H1 (cell line): ENCODE measurements at regions not wholly inside any gene's neighbourhood (a gene's known extent, or its start where the extent isn't known, plus 50 kb on each side); places are given as distances from the start of the nearest gene placed in this dataset.

Experiments
- CTCF ChIA-PET: fragments of 300-600 bp; sonication (Branson Sonifier 250); formaldehyde crosslinking; loops from one replicate; lab custom pipeline; 2021; ENCODE audit not compliant: partially characterized antibody; lab: Charles Lee
- POLR2A ChIA-PET: fragments of 300-600 bp; sonication (Branson Sonifier 250); formaldehyde crosslinking; loops from one replicate; lab custom pipeline; 2021; ENCODE audit warnings: inconsistent platforms; ENCODE audit not compliant: partially characterized antibody; lab: Charles Lee
- DNase-seq, 2 experiments: peaks; one replicate each; pipeline versions ENCODE4 v3.0.0 to v3.0.0-alpha.2; 2010 to 2022; ENCODE audit warnings: low spot score in 2 of 2, low read depth in 1 of 2, mixed read lengths in 1 of 2
- FAIRE-seq: peaks from 2 replicates; lab custom pipeline; 2011; peaks lifted over from hg19 to GRCh38; lab: Jason Lieb, UNC
- H2AFZ ChIP-seq: 2 replicates; pipeline ENCODE4 v1.8.1; 2012; ENCODE audit warnings: low read length, inconsistent platforms
- H2AK5ac ChIP-seq: 2 replicates; pipeline ENCODE4 v1.6.1; 2013; ENCODE audit warnings: low read depth, low read length
- H2BK120ac ChIP-seq: replicated peaks from 2 replicates; pipeline ENCODE3; 2013; ENCODE audit warnings: low read depth, low read length, inconsistent platforms
- H2BK12ac ChIP-seq: 2 replicates; pipeline ENCODE4 v1.6.1; 2013; ENCODE audit warnings: low read depth, low read length
- H2BK15ac ChIP-seq: 2 replicates; pipeline ENCODE4 v1.6.1; 2013; ENCODE audit warnings: low read length
- H2BK20ac ChIP-seq: 2 replicates; pipeline ENCODE4 v1.6.1; 2013; ENCODE audit warnings: low read length
- H2BK5ac ChIP-seq: 2 replicates; pipeline ENCODE4 v1.6.1; 2013; ENCODE audit warnings: low read depth, low read length
- H3K14ac ChIP-seq: 2 replicates; pipeline ENCODE4 v1.6.1; 2013; ENCODE audit warnings: inconsistent platforms; ENCODE audit not compliant: insufficient read length
- H3K18ac ChIP-seq: 2 replicates; pipeline ENCODE4 v1.6.1; 2013; ENCODE audit warnings: low read length; ENCODE audit errors: extremely low read depth
- H3K23ac ChIP-seq: 2 replicates; pipeline ENCODE4 v1.6.1; 2013; ENCODE audit warnings: inconsistent platforms; ENCODE audit not compliant: insufficient read length
- H3K23me2 ChIP-seq: 2 replicates; pipeline ENCODE4 v1.6.1; 2013; ENCODE audit warnings: low read depth, low read length
- H3K27ac ChIP-seq: 2 replicates; pipeline ENCODE4 v1.6.1; 2011; ENCODE audit warnings: low read depth, low read length, inconsistent platforms
- H3K27me3 ChIP-seq, 4 experiments: replicated peaks in 1 of 4; 1 replicate in 1 of 4; 2 replicates in 3 of 4; pipeline versions ENCODE4 v1.6.1 to v1.8.1; 2011 to 2013; ENCODE audit warnings: low read length in 3 of 4, mild to moderate bottlenecking in 3 of 4, inconsistent platforms in 2 of 4, mixed read lengths in 2 of 4, moderate library complexity in 1 of 4; ENCODE audit not compliant: control insufficient read depth in 3 of 4, insufficient read depth in 3 of 4; ENCODE audit errors: extremely low read depth in 1 of 4
- H3K36me3 ChIP-seq, 4 experiments: 2 replicates each; pipeline versions ENCODE4 v1.6.1 to v1.8.1; 2011 to 2013; ENCODE audit warnings: mild to moderate bottlenecking in 4 of 4, low read length in 3 of 4, moderate library complexity in 2 of 4, control low read depth in 1 of 4, inconsistent platforms in 1 of 4; ENCODE audit not compliant: insufficient read depth in 4 of 4, control insufficient read depth in 2 of 4
- H3K4ac ChIP-seq: replicated peaks from 2 replicates; pipeline ENCODE3; 2013; ENCODE audit warnings: low read length, low read depth, mixed read lengths, inconsistent platforms; ENCODE audit not compliant: insufficient read length
- H3K4me1 ChIP-seq, 4 experiments: replicated peaks in 1 of 4; 1 replicate in 1 of 4; 2 replicates in 3 of 4; pipeline versions ENCODE4 v1.6.1 to v1.8.1; 2011 to 2013; ENCODE audit warnings: low read length in 3 of 4, inconsistent platforms in 2 of 4, mixed read lengths in 1 of 4; ENCODE audit not compliant: insufficient read depth in 4 of 4, control insufficient read depth in 3 of 4
- H3K4me2 ChIP-seq, 2 experiments: 2 replicates each; pipeline versions ENCODE4 v1.6.1 to v1.8.1; 2011 to 2013; ENCODE audit warnings: low read depth in 2 of 2, low read length in 2 of 2, control low read depth in 1 of 2, inconsistent platforms in 1 of 2, mild to moderate bottlenecking in 1 of 2; ENCODE audit not compliant: insufficient read depth in 1 of 2
- H3K4me3 ChIP-seq, 4 experiments: fragments of 200-600, 300-600 bp in 1 of 4; sonication (generic), shearing (Covaris generic), sonication (Bioruptor Twin) in 1 of 4; 2 replicates each; pipeline versions ENCODE4 v1.5.1 to v1.8.1; 2011 to 2016; ENCODE audit warnings: low read length in 4 of 4, low read depth in 3 of 4, control low read depth in 2 of 4, inconsistent platforms in 2 of 4, mild to moderate bottlenecking in 2 of 4, mixed read lengths in 1 of 4, moderate library complexity in 1 of 4; ENCODE audit not compliant: insufficient read depth in 2 of 4; ENCODE audit errors: extremely low read depth in 1 of 4
- H3K56ac ChIP-seq: replicated peaks from 2 replicates; pipeline ENCODE3; 2013; ENCODE audit warnings: low read depth, mild to moderate bottlenecking, mixed read lengths, low read length, inconsistent platforms; ENCODE audit not compliant: insufficient read length
- H3K79me1 ChIP-seq: 2 replicates; pipeline ENCODE4 v1.6.1; 2013; ENCODE audit warnings: low read depth, low read length, control low read depth
- H3K79me2 ChIP-seq, 2 experiments: 2 replicates each; pipeline versions ENCODE4 v1.6.1 to v1.8.1; 2012 to 2013; ENCODE audit warnings: low read length in 2 of 2, mild to moderate bottlenecking in 2 of 2, inconsistent platforms in 1 of 2; ENCODE audit not compliant: insufficient read depth in 2 of 2, control insufficient read depth in 1 of 2
- H3K9ac ChIP-seq, 4 experiments: replicated peaks in 1 of 4; 1 replicate in 1 of 4; 2 replicates in 3 of 4; pipeline versions ENCODE4 v1.6.1 to v1.8.1; 2011 to 2013; ENCODE audit warnings: low read depth in 3 of 4, low read length in 3 of 4, control low read depth in 2 of 4, mild to moderate bottlenecking in 2 of 4, moderate library complexity in 2 of 4, inconsistent platforms in 1 of 4; ENCODE audit errors: extremely low read depth in 1 of 4
- H3K9me3 ChIP-seq, 2 experiments: 2 replicates each; pipeline versions ENCODE4 v1.6.1 to v1.8.1; 2012 to 2013; ENCODE audit warnings: mild to moderate bottlenecking in 2 of 2, moderate library complexity in 2 of 2, control low read depth in 1 of 2, inconsistent platforms in 1 of 2, low read depth in 1 of 2, low read length in 1 of 2, mixed read lengths in 1 of 2; ENCODE audit not compliant: insufficient read depth in 2 of 2
- H4K20me1 ChIP-seq, 2 experiments: replicated peaks in 1 of 2; 2 replicates each; pipeline versions ENCODE3 to v1.8.1; 2011 to 2013; ENCODE audit warnings: inconsistent platforms in 2 of 2, low read length in 2 of 2, mild to moderate bottlenecking in 1 of 2; ENCODE audit not compliant: insufficient read depth in 2 of 2, control insufficient read depth in 1 of 2
- H4K5ac ChIP-seq: 2 replicates; pipeline ENCODE4 v1.6.1; 2013; ENCODE audit warnings: low read length, low read depth, mixed read lengths, inconsistent platforms; ENCODE audit not compliant: insufficient read length
- H4K8ac ChIP-seq: 2 replicates; pipeline ENCODE4 v1.8.0; 2013; ENCODE audit warnings: mild to moderate bottlenecking, moderate library complexity, low read length, inconsistent platforms; ENCODE audit not compliant: insufficient read depth; ENCODE audit errors: extremely low read depth
- H4K91ac ChIP-seq: replicated peaks from 2 replicates; pipeline ENCODE3; 2013; ENCODE audit warnings: low read length, mixed read lengths, inconsistent platforms; ENCODE audit not compliant: insufficient read length
- CHD1 ChIP-seq: IDR thresholded peaks from 2 replicates; pipeline ENCODE4 v1.6.1; 2012; ENCODE audit warnings: low read depth, low read length, improper control_type of control experiment
- JUN ChIP-seq: IDR thresholded peaks from 2 replicates; pipeline ENCODE4 v1.6.1; 2011; ENCODE audit warnings: low read depth, mild to moderate bottlenecking, improper control_type of control experiment, low read length
- KDM4A ChIP-seq: IDR thresholded peaks from one replicate; pipeline ENCODE4 v1.7.1; 2012; ENCODE audit warnings: low read depth, mild to moderate bottlenecking, moderate library complexity, low read length, inconsistent platforms; ENCODE audit not compliant: severe bottlenecking
- MAFK ChIP-seq: IDR thresholded peaks from 2 replicates; pipeline ENCODE4 v1.6.1; 2012; ENCODE audit warnings: low read depth, mild to moderate bottlenecking, improper control_type of control experiment, low read length
- RAD21 ChIP-seq, 2 experiments: IDR thresholded peaks in 1 of 2; conservative IDR thresholded peaks in 1 of 2; 2 replicates each; pipeline ENCODE4 v1.6.1; 2011; ENCODE audit warnings: low read depth in 2 of 2, low read length in 2 of 2, improper control_type of control experiment in 1 of 2, inconsistent platforms in 1 of 2, mild to moderate bottlenecking in 1 of 2, moderate library complexity in 1 of 2
- TBP ChIP-seq: IDR thresholded peaks from 2 replicates; pipeline ENCODE4 v1.6.1; 2011; ENCODE audit warnings: low read depth, low read length, improper control_type of control experiment
- WGBS, 2 experiments: shearing (Covaris generic) in 1 of 2; methylation state at CpG; one replicate each; pipeline versions ENCODE4 v1.1.6 to v1.1.7; 2013 to 2015; ENCODE audit warnings: low lambda C conversion rate in 2 of 2, mixed read lengths in 2 of 2, inconsistent platforms in 1 of 2, low coverage in 1 of 2, missing lambda C conversion rate in 1 of 2; ENCODE audit not compliant: insufficient replicate concordance in 2 of 2, insufficient coverage in 1 of 2, insufficient read length in 1 of 2; ENCODE audit errors: extremely low coverage in 1 of 2, missing lambda C conversion rate in 1 of 2; 5-methylcytosine and 5-hydroxymethylcytosine counted together

DNA sequence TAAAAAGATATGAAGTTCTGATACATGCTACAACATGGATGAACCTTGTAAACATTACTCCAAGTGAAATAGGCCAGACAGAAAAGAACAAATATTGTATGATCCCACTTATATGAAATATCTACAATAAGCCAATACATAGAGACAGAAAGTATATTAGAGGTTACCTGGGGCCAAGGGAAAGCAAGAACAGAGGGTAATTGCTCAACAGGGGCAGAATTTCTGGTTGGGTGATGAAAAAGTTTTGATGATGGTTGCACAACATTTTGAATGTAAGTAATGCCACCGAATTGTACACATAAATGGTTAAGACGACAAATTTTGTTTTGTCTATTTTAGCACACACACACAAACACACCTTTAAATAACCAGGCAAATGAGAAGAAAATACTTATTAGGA is 268.4 kb downstream of the FOXO1 start:
- no peak for TF ChIP-seq TBP
- TF ChIP-seq KDM4A = no peak
- TF ChIP-seq JUN = no peak
- no peak for TF ChIP-seq RAD21 (IDR thresholded peaks at IDR 0.05 in 1 of 2, conservative IDR thresholded peaks at IDR 0.05 in 1 of 2; ENCODE audit: low read depth in 2 of 2, low read length in 2 of 2)
- TF ChIP-seq CHD1 = no peak
- TF ChIP-seq MAFK = no peak
- no peak overlapping the region for H3K14ac ChIP-seq
- H2AFZ ChIP-seq = no peak overlapping the region
- H3K4me1 ChIP-seq = peaks cover 1 to 6% (median 2%) of the 10 kb centered on the region in 4 experiments; a peak in 5 of 7 replicates
- no peak overlapping the region for H3K27ac ChIP-seq
- ChIA-PET CTCF (no interaction called here), POLR2A (no interaction called here)
- 85% methylated on average over 2 of the region's 2 CpGs; no CpG with 5 or more reads in 1 of the 2 experiments for WGBS, 2 experiments
- no peak overlapping the region for H4K5ac ChIP-seq
- no peak overlapping the region for H3K56ac ChIP-seq
- no peaks in the 10 kb centered on the region for H3K36me3 ChIP-seq
- no peak overlapping the region for H3K23ac ChIP-seq
- H3K79me1 ChIP-seq = no peaks in the 10 kb centered on the region
- FAIRE-seq (no peak), DNase-seq (no peak)
- H2BK120ac ChIP-seq = no peak overlapping the region
- H4K20me1 ChIP-seq = no peaks in the 10 kb centered on the region
- H2BK20ac ChIP-seq = no peak overlapping the region
- H3K23me2 ChIP-seq = no peaks in the 10 kb centered on the region
- no peak overlapping the region for H3K18ac ChIP-seq
- H3K4ac ChIP-seq = no peak overlapping the region
- no peak overlapping the region for H2BK5ac ChIP-seq
- no peak overlapping the region for H4K8ac ChIP-seq
- H4K91ac ChIP-seq = no peak overlapping the region
- H2BK15ac ChIP-seq = no peak overlapping the region
- no peaks in the 10 kb centered on the region for H3K79me2 ChIP-seq
- no peak overlapping the region for H2AK5ac ChIP-seq
- H3K9me3 ChIP-seq = no peaks in the 10 kb centered on the region
- H2BK12ac ChIP-seq = no peak overlapping the region
- H3K9ac ChIP-seq = no peak overlapping the region
- H3K4me2 ChIP-seq = no peak overlapping the region
- H3K4me3 ChIP-seq = no peak overlapping the region
- H3K27me3 ChIP-seq = no peaks in the 10 kb centered on the region
